H1 (cell line): ENCODE measurements at regions not wholly inside any gene's neighbourhood (a gene's known extent, or its start where the extent isn't known, plus 50 kb on each side); places are given as distances from the start of the nearest gene placed in this dataset.

ENCODE experiments used
- CTCF ChIA-PET: fragments of 300-600 bp; sonication (Branson Sonifier 250); formaldehyde crosslinking; loops from one replicate; lab custom pipeline; 2021; ENCODE audit not compliant: partially characterized antibody; lab: Charles Lee
- POLR2A ChIA-PET: fragments of 300-600 bp; sonication (Branson Sonifier 250); formaldehyde crosslinking; loops from one replicate; lab custom pipeline; 2021; ENCODE audit warnings: inconsistent platforms; ENCODE audit not compliant: partially characterized antibody; lab: Charles Lee
- DNase-seq, 2 experiments: peaks; one replicate each; pipeline versions ENCODE4 v3.0.0 to v3.0.0-alpha.2; 2010 to 2022; ENCODE audit warnings: low spot score in 2 of 2, low read depth in 1 of 2, mixed read lengths in 1 of 2
- FAIRE-seq: peaks from 2 replicates; lab custom pipeline; 2011; peaks lifted over from hg19 to GRCh38; lab: Jason Lieb, UNC
- H2AFZ ChIP-seq: 2 replicates; pipeline ENCODE4 v1.8.1; 2012; ENCODE audit warnings: low read length, inconsistent platforms
- H2AK5ac ChIP-seq: 2 replicates; pipeline ENCODE4 v1.6.1; 2013; ENCODE audit warnings: low read depth, low read length
- H2BK120ac ChIP-seq: replicated peaks from 2 replicates; pipeline ENCODE3; 2013; ENCODE audit warnings: low read depth, low read length, inconsistent platforms
- H2BK12ac ChIP-seq: 2 replicates; pipeline ENCODE4 v1.6.1; 2013; ENCODE audit warnings: low read depth, low read length
- H2BK15ac ChIP-seq: 2 replicates; pipeline ENCODE4 v1.6.1; 2013; ENCODE audit warnings: low read length
- H2BK20ac ChIP-seq: 2 replicates; pipeline ENCODE4 v1.6.1; 2013; ENCODE audit warnings: low read length
- H2BK5ac ChIP-seq: 2 replicates; pipeline ENCODE4 v1.6.1; 2013; ENCODE audit warnings: low read depth, low read length
- H3K14ac ChIP-seq: 2 replicates; pipeline ENCODE4 v1.6.1; 2013; ENCODE audit warnings: inconsistent platforms; ENCODE audit not compliant: insufficient read length
- H3K18ac ChIP-seq: 2 replicates; pipeline ENCODE4 v1.6.1; 2013; ENCODE audit warnings: low read length; ENCODE audit errors: extremely low read depth
- H3K23ac ChIP-seq: 2 replicates; pipeline ENCODE4 v1.6.1; 2013; ENCODE audit warnings: inconsistent platforms; ENCODE audit not compliant: insufficient read length
- H3K23me2 ChIP-seq: 2 replicates; pipeline ENCODE4 v1.6.1; 2013; ENCODE audit warnings: low read depth, low read length
- H3K27ac ChIP-seq: 2 replicates; pipeline ENCODE4 v1.6.1; 2011; ENCODE audit warnings: low read depth, low read length, inconsistent platforms
- H3K27me3 ChIP-seq, 4 experiments: replicated peaks in 1 of 4; 1 replicate in 1 of 4; 2 replicates in 3 of 4; pipeline versions ENCODE4 v1.6.1 to v1.8.1; 2011 to 2013; ENCODE audit warnings: low read length in 3 of 4, mild to moderate bottlenecking in 3 of 4, inconsistent platforms in 2 of 4, mixed read lengths in 2 of 4, moderate library complexity in 1 of 4; ENCODE audit not compliant: control insufficient read depth in 3 of 4, insufficient read depth in 3 of 4; ENCODE audit errors: extremely low read depth in 1 of 4
- H3K36me3 ChIP-seq, 4 experiments: 2 replicates each; pipeline versions ENCODE4 v1.6.1 to v1.8.1; 2011 to 2013; ENCODE audit warnings: mild to moderate bottlenecking in 4 of 4, low read length in 3 of 4, moderate library complexity in 2 of 4, control low read depth in 1 of 4, inconsistent platforms in 1 of 4; ENCODE audit not compliant: insufficient read depth in 4 of 4, control insufficient read depth in 2 of 4
- H3K4ac ChIP-seq: replicated peaks from 2 replicates; pipeline ENCODE3; 2013; ENCODE audit warnings: low read length, low read depth, mixed read lengths, inconsistent platforms; ENCODE audit not compliant: insufficient read length
- H3K4me1 ChIP-seq, 4 experiments: replicated peaks in 1 of 4; 1 replicate in 1 of 4; 2 replicates in 3 of 4; pipeline versions ENCODE4 v1.6.1 to v1.8.1; 2011 to 2013; ENCODE audit warnings: low read length in 3 of 4, inconsistent platforms in 2 of 4, mixed read lengths in 1 of 4; ENCODE audit not compliant: insufficient read depth in 4 of 4, control insufficient read depth in 3 of 4
- H3K4me2 ChIP-seq, 2 experiments: 2 replicates each; pipeline versions ENCODE4 v1.6.1 to v1.8.1; 2011 to 2013; ENCODE audit warnings: low read depth in 2 of 2, low read length in 2 of 2, control low read depth in 1 of 2, inconsistent platforms in 1 of 2, mild to moderate bottlenecking in 1 of 2; ENCODE audit not compliant: insufficient read depth in 1 of 2
- H3K4me3 ChIP-seq, 4 experiments: fragments of 200-600, 300-600 bp in 1 of 4; sonication (generic), shearing (Covaris generic), sonication (Bioruptor Twin) in 1 of 4; 2 replicates each; pipeline versions ENCODE4 v1.5.1 to v1.8.1; 2011 to 2016; ENCODE audit warnings: low read length in 4 of 4, low read depth in 3 of 4, control low read depth in 2 of 4, inconsistent platforms in 2 of 4, mild to moderate bottlenecking in 2 of 4, mixed read lengths in 1 of 4, moderate library complexity in 1 of 4; ENCODE audit not compliant: insufficient read depth in 2 of 4; ENCODE audit errors: extremely low read depth in 1 of 4
- H3K56ac ChIP-seq: replicated peaks from 2 replicates; pipeline ENCODE3; 2013; ENCODE audit warnings: low read depth, mild to moderate bottlenecking, mixed read lengths, low read length, inconsistent platforms; ENCODE audit not compliant: insufficient read length
- H3K79me1 ChIP-seq: 2 replicates; pipeline ENCODE4 v1.6.1; 2013; ENCODE audit warnings: low read depth, low read length, control low read depth
- H3K79me2 ChIP-seq, 2 experiments: 2 replicates each; pipeline versions ENCODE4 v1.6.1 to v1.8.1; 2012 to 2013; ENCODE audit warnings: low read length in 2 of 2, mild to moderate bottlenecking in 2 of 2, inconsistent platforms in 1 of 2; ENCODE audit not compliant: insufficient read depth in 2 of 2, control insufficient read depth in 1 of 2
- H3K9ac ChIP-seq, 4 experiments: replicated peaks in 1 of 4; 1 replicate in 1 of 4; 2 replicates in 3 of 4; pipeline versions ENCODE4 v1.6.1 to v1.8.1; 2011 to 2013; ENCODE audit warnings: low read depth in 3 of 4, low read length in 3 of 4, control low read depth in 2 of 4, mild to moderate bottlenecking in 2 of 4, moderate library complexity in 2 of 4, inconsistent platforms in 1 of 4; ENCODE audit errors: extremely low read depth in 1 of 4
- H3K9me3 ChIP-seq, 2 experiments: 2 replicates each; pipeline versions ENCODE4 v1.6.1 to v1.8.1; 2012 to 2013; ENCODE audit warnings: mild to moderate bottlenecking in 2 of 2, moderate library complexity in 2 of 2, control low read depth in 1 of 2, inconsistent platforms in 1 of 2, low read depth in 1 of 2, low read length in 1 of 2, mixed read lengths in 1 of 2; ENCODE audit not compliant: insufficient read depth in 2 of 2
- H4K20me1 ChIP-seq, 2 experiments: replicated peaks in 1 of 2; 2 replicates each; pipeline versions ENCODE3 to v1.8.1; 2011 to 2013; ENCODE audit warnings: inconsistent platforms in 2 of 2, low read length in 2 of 2, mild to moderate bottlenecking in 1 of 2; ENCODE audit not compliant: insufficient read depth in 2 of 2, control insufficient read depth in 1 of 2
- H4K5ac ChIP-seq: 2 replicates; pipeline ENCODE4 v1.6.1; 2013; ENCODE audit warnings: low read length, low read depth, mixed read lengths, inconsistent platforms; ENCODE audit not compliant: insufficient read length
- H4K8ac ChIP-seq: 2 replicates; pipeline ENCODE4 v1.8.0; 2013; ENCODE audit warnings: mild to moderate bottlenecking, moderate library complexity, low read length, inconsistent platforms; ENCODE audit not compliant: insufficient read depth; ENCODE audit errors: extremely low read depth
- H4K91ac ChIP-seq: replicated peaks from 2 replicates; pipeline ENCODE3; 2013; ENCODE audit warnings: low read length, mixed read lengths, inconsistent platforms; ENCODE audit not compliant: insufficient read length
- RAD21 ChIP-seq, 2 experiments: IDR thresholded peaks in 1 of 2; conservative IDR thresholded peaks in 1 of 2; 2 replicates each; pipeline ENCODE4 v1.6.1; 2011; ENCODE audit warnings: low read depth in 2 of 2, low read length in 2 of 2, improper control_type of control experiment in 1 of 2, inconsistent platforms in 1 of 2, mild to moderate bottlenecking in 1 of 2, moderate library complexity in 1 of 2
- TBP ChIP-seq: IDR thresholded peaks from 2 replicates; pipeline ENCODE4 v1.6.1; 2011; ENCODE audit warnings: low read depth, low read length, improper control_type of control experiment
- WGBS, 2 experiments: shearing (Covaris generic) in 1 of 2; methylation state at CpG; one replicate each; pipeline versions ENCODE4 v1.1.6 to v1.1.7; 2013 to 2015; ENCODE audit warnings: low lambda C conversion rate in 2 of 2, mixed read lengths in 2 of 2, inconsistent platforms in 1 of 2, low coverage in 1 of 2, missing lambda C conversion rate in 1 of 2; ENCODE audit not compliant: insufficient replicate concordance in 2 of 2, insufficient coverage in 1 of 2, insufficient read length in 1 of 2; ENCODE audit errors: extremely low coverage in 1 of 2, missing lambda C conversion rate in 1 of 2; 5-methylcytosine and 5-hydroxymethylcytosine counted together
- TF ChIP-seq, protein P1 (sequence below), 3 experiments: IDR thresholded peaks; 1 replicate in 2 of 3; 2 replicates in 1 of 3; pipeline versions ENCODE4 v1.5.1 to v1.6.1; 2011; ENCODE audit warnings: low read length in 3 of 3, mild to moderate bottlenecking in 3 of 3, inconsistent platforms in 2 of 3, low read depth in 1 of 3, moderate library complexity in 1 of 3; ENCODE audit not compliant: insufficient read depth in 1 of 3; ENCODE audit errors: control extremely low read depth in 1 of 3

DNA sequence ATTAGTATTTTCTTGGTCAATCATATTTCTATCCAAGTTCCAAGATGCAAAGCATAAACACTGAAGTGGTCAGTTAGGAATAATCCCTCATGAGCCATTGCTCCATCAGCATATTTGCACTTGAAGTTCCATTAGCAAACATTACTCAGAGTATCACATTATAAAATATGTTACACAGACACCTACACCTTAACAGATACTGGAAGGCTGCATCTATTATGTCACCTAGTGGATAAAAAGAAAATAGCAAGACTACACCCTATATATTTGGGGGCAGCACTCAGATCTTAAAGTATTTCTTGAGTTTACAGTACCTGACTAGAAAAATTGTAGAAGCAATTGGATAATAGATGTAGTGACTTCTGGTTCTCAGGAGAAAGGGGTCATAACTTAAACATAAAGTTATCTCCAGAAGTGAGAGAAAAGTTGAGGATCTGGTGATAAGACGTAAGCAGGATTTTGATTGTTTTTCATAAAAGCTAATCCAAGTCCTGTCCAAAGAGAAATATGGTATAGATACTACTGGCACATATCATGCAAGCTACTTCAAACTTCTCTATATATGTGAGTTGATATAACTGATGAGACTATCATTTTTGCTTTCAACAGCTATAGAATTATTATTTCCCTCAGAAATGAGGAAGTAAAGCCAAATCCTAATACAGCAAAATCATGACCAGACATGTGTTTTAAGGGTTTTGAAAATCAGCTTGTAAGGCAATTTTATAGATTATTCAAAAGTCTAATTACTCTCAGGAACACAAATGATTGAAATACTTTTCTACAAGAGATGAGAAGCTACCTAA is 422.2 kb downstream of the GBE1 start:
- Histone ChIP-seq H4K91ac (no peak overlapping the region), H3K9ac (no peak overlapping the region), H2BK120ac (no peak overlapping the region), H3K56ac (no peak overlapping the region), H3K23me2 (no peaks in the 10 kb centered on the region), H3K36me3 (no peaks in the 10 kb centered on the region), H3K4ac (no peak overlapping the region), H3K27me3 (no peaks in the 10 kb centered on the region), H2BK15ac (no peak overlapping the region), H3K14ac (no peak overlapping the region), H2BK5ac (no peak overlapping the region), H4K20me1 (no peaks in the 10 kb centered on the region), H2AFZ (no peak overlapping the region), H3K79me1 (no peaks in the 10 kb centered on the region), H2BK12ac (no peak overlapping the region), H3K23ac (no peak overlapping the region), H2AK5ac (no peak overlapping the region), H3K4me1 (no peaks in the 10 kb centered on the region), H3K4me3 (no peak overlapping the region), H3K9me3 (no peaks in the 10 kb centered on the region), H3K4me2 (no peak overlapping the region), H3K27ac (no peak overlapping the region), H3K18ac (no peak overlapping the region), H4K8ac (no peak overlapping the region), H2BK20ac (no peak overlapping the region), H4K5ac (no peak overlapping the region), H3K79me2 (no peaks in the 10 kb centered on the region)
- DNase-seq: no peak
- WGBS, 2 experiments: 96% methylated on average over 1 of the region's 1 CpG; no CpG with 5 or more reads in 1 of the 2 experiments
- TF ChIP-seq, protein P1, sequence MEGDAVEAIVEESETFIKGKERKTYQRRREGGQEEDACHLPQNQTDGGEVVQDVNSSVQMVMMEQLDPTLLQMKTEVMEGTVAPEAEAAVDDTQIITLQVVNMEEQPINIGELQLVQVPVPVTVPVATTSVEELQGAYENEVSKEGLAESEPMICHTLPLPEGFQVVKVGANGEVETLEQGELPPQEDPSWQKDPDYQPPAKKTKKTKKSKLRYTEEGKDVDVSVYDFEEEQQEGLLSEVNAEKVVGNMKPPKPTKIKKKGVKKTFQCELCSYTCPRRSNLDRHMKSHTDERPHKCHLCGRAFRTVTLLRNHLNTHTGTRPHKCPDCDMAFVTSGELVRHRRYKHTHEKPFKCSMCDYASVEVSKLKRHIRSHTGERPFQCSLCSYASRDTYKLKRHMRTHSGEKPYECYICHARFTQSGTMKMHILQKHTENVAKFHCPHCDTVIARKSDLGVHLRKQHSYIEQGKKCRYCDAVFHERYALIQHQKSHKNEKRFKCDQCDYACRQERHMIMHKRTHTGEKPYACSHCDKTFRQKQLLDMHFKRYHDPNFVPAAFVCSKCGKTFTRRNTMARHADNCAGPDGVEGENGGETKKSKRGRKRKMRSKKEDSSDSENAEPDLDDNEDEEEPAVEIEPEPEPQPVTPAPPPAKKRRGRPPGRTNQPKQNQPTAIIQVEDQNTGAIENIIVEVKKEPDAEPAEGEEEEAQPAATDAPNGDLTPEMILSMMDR (IDR thresholded peaks at IDR 0.05; ENCODE audit: control extremely low read depth in 1 of 3, insufficient read depth in 1 of 3, low read depth in 1 of 3, low read length in 3 of 3): peak in 2 of 3 experiments; percentile 29 to 44; a peak in 2 of 4 replicates
- TF ChIP-seq TBP: no peak
- peak; percentile 46 to 55 for TF ChIP-seq RAD21 (IDR thresholded peaks at IDR 0.05 in 1 of 2, conservative IDR thresholded peaks at IDR 0.05 in 1 of 2; ENCODE audit: low read depth in 2 of 2, low read length in 2 of 2)
- POLR2A ChIA-PET: no interaction called here
- FAIRE-seq: no peak
- CTCF ChIA-PET: interaction anchor here (0.7 to 3.5 kb wide), 21 partner anchors 8 to 682 kb away, joined by 3 to 33 read pairs (median 4); no protein-coding TSS in a partner anchor
